SU-DHL-6 (cell line): ENCODE measurements at regions not wholly inside any gene's neighbourhood (a gene's known extent, or its start where the extent isn't known, plus 50 kb on each side); places are given as distances from the start of the nearest gene placed in this dataset.

ENCODE experiments used
- H2AFZ ChIP-seq: fragments of 200-600 bp; sonication (generic); 2 replicates; pipeline ENCODE4 v1.6.1; 2014; ENCODE audit warnings: low read depth, mild to moderate bottlenecking, moderate library complexity, mixed read lengths, antibody characterized with exemption, low read length; ENCODE audit not compliant: severe bottlenecking
- H3F3A ChIP-seq: fragments of 200-600 bp; shearing (Covaris generic); 2 replicates; pipeline ENCODE4 v1.6.0; 2016; ENCODE audit warnings: antibody characterized with exemption, mild to moderate bottlenecking; ENCODE audit not compliant: insufficient read depth
- H3K27ac ChIP-seq: fragments of 200-600 bp; sonication (generic); 2 replicates; pipeline ENCODE4 v1.5.1; 2016; ENCODE audit warnings: low read depth, mild to moderate bottlenecking, low read length, moderate library complexity, mixed read lengths
- H3K27me3 ChIP-seq: fragments of 200-600 bp; sonication (generic), shearing (Covaris generic); 2 replicates; pipeline ENCODE4 v1.6.0; 2014; ENCODE audit warnings: mild to moderate bottlenecking, low read length
- H3K36me3 ChIP-seq: fragments of 200-600 bp; sonication (generic); 2 replicates; pipeline ENCODE4 v1.6.1; 2014; ENCODE audit warnings: mild to moderate bottlenecking, low read length, mixed read lengths
- H3K4me2 ChIP-seq: fragments of 300-600, 200-600 bp; shearing (Covaris generic), sonication (generic); 2 replicates; pipeline ENCODE4 v1.6.0; 2014; ENCODE audit warnings: low read length, low read depth, mild to moderate bottlenecking; ENCODE audit not compliant: poor library complexity, severe bottlenecking
- H3K4me3 ChIP-seq: fragments of 200-600 bp; sonication (generic); 2 replicates; pipeline ENCODE4 v1.5.1; 2014; ENCODE audit warnings: antibody characterized with exemption, low read length, mild to moderate bottlenecking, mixed read lengths; ENCODE audit not compliant: insufficient read depth, poor library complexity, severe bottlenecking
- H3K79me2 ChIP-seq: fragments of 200-600 bp; sonication (generic); 2 replicates; pipeline ENCODE4 v1.6.1; 2014; ENCODE audit warnings: mild to moderate bottlenecking, low read length, moderate library complexity; ENCODE audit not compliant: insufficient read depth
- H3K9ac ChIP-seq: fragments of 200-600 bp; sonication (generic); 2 replicates; pipeline ENCODE4 v1.7.0; 2014; ENCODE audit warnings: mild to moderate bottlenecking, low read length
- H3K9me2 ChIP-seq: fragments of 200-600 bp; sonication (generic); replicated peaks from 2 replicates; pipeline ENCODE4 v1.6.1; 2014; ENCODE audit warnings: low read length; ENCODE audit not compliant: insufficient read depth
- H3K9me3 ChIP-seq: fragments of 200-600 bp; sonication (generic); 2 replicates; pipeline ENCODE4 v1.6.1; 2014; ENCODE audit warnings: low read length, mixed read lengths; ENCODE audit not compliant: insufficient read depth
- H4K20me1 ChIP-seq: fragments of 200-600 bp; sonication (generic); 2 replicates; pipeline ENCODE4 v1.6.1; 2014; ENCODE audit warnings: low read depth, mild to moderate bottlenecking, antibody characterized with exemption, low read length, moderate library complexity, mixed read lengths
- CTCF ChIP-seq: fragments of 200-600 bp; sonication (generic); IDR thresholded peaks from one replicate; pipeline ENCODE4 v1.5.1; 2017; ENCODE audit warnings: antibody characterized with exemption, mild to moderate bottlenecking, low read length, moderate library complexity; ENCODE audit not compliant: insufficient read depth, poor library complexity, severe bottlenecking
- EZH2phosphoT487 ChIP-seq: fragments of 200-600 bp; sonication (generic), shearing (Covaris generic); conservative IDR thresholded peaks from 2 replicates; pipeline ENCODE4 v1.6.1; 2018; ENCODE audit warnings: mild to moderate bottlenecking, antibody characterized with exemption, low read length, moderate library complexity, mixed read lengths

DNA sequence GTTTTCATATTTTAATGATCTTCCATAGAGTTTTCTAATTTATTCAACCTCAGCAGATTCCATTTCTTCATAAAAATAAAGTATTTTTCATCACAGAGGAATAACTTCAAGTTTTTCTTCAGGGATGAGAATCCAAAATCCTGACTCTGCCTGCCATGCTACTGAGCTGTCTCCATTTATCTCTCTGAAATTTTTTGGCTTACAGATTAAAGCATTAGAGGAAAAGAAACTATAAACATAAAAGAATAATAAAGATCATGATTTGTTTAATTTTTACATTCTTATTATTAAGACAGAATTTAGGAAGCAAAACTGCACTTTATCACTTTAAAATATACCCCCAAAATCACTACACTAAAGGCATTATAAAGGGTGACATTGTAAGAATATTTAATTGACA is 301.8 kb upstream of the NFE2L3 start:
- no peak overlapping the region for H3K27ac ChIP-seq
- TF ChIP-seq EZH2phosphoT487, result no peak
- TF ChIP-seq CTCF, result no peak
- no peaks in the 10 kb centered on the region for H3F3A ChIP-seq
- H3K4me3 ChIP-seq, result no peak overlapping the region
- H3K9ac ChIP-seq, result no peak overlapping the region
- H4K20me1 ChIP-seq, result no peaks in the 10 kb centered on the region
- H3K27me3 ChIP-seq, result no peaks in the 10 kb centered on the region
- H2AFZ ChIP-seq, result no peak overlapping the region
- no peak overlapping the region for H3K4me2 ChIP-seq
- H3K79me2 ChIP-seq, result no peaks in the 10 kb centered on the region
- no peaks in the 10 kb centered on the region for H3K9me2 ChIP-seq
- H3K9me3 ChIP-seq, result no peaks in the 10 kb centered on the region
- no peaks in the 10 kb centered on the region for H3K36me3 ChIP-seq

DNA sequence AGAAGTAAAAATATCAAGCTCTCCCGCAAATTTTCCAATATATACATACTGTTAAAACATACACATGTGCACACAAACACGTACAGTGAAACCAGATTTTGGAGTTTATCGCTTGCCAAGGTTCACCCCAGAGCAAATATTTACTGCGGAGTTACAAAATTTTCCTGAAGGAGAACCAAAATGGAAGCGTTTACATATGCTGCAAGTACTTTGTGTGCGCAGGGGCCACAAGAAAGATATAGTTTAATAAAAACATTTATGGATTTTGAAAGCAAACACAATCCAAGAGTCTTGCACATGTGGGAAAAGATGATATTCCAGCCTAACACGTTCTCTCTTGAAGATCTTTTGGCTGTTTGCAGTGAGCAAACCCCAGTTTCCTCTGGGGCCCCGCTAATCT is 301.3 kb upstream of the NFE2L3 start:
- Histone ChIP-seq H3K27me3 (no peaks in the 10 kb centered on the region), H2AFZ (no peak overlapping the region), H3K36me3 (no peaks in the 10 kb centered on the region), H3K9me2 (no peaks in the 10 kb centered on the region), H3K9ac (no peak overlapping the region), H3K9me3 (no peaks in the 10 kb centered on the region), H3F3A (peaks cover 3% of the 10 kb centered on the region; the same call in 1 of the 2 replicates), H3K4me3 (no peak overlapping the region), H3K27ac (no peak overlapping the region), H3K79me2 (no peaks in the 10 kb centered on the region), H4K20me1 (no peaks in the 10 kb centered on the region), H3K4me2 (no peak overlapping the region)
- no peak for TF ChIP-seq CTCF
- no peak for TF ChIP-seq EZH2phosphoT487

- Histone ChIP-seq H3K9me2 (no peaks in the 10 kb centered on the region), H4K20me1 (no peaks in the 10 kb centered on the region), H3K4me2 (peak overlapping the region; percentile 1), H3F3A (peaks cover 10% of the 10 kb centered on the region; the same call in 1 of the 2 replicates), H3K79me2 (no peaks in the 10 kb centered on the region), H3K27ac (no peak overlapping the region), H3K4me3 (no peak overlapping the region), H3K36me3 (no peaks in the 10 kb centered on the region), H2AFZ (no peak overlapping the region), H3K9me3 (no peaks in the 10 kb centered on the region), H3K27me3 (no peaks in the 10 kb centered on the region), H3K9ac (no peak overlapping the region)
- no peak for TF ChIP-seq EZH2phosphoT487
- TF ChIP-seq CTCF, result peak; percentile 98
Measured at GRCh38 chr7:25851332-25852210, 300.4 kb upstream of the NFE2L3 start.
